SK-N-MC (cell line): ENCODE measurements at regions not wholly inside any gene's neighbourhood (a gene's known extent, or its start where the extent isn't known, plus 50 kb on each side); places are given as distances from the start of the nearest gene placed in this dataset.

Experiments
- DNase-seq: peaks from one replicate; pipeline ENCODE4 v3.0.0-alpha.2; 2011; ENCODE audit warnings: low read depth, low spot score
- H3K27ac ChIP-seq: fragments of 200-600 bp; sonication (generic); 2 replicates; pipeline ENCODE4 v1.5.1; 2016; ENCODE audit warnings: mixed run types
- H3K36me3 ChIP-seq: fragments of 200-600 bp; sonication (generic); 2 replicates; pipeline ENCODE4 v1.6.1; 2017; ENCODE audit warnings: antibody characterized with exemption, low read length, mixed read lengths; ENCODE audit not compliant: insufficient read depth
- H3K4me3 ChIP-seq: fragments of 200-600 bp; sonication (generic); 2 replicates; pipeline ENCODE4 v1.5.1; 2016
- H3K9ac ChIP-seq: fragments of 200-600 bp; sonication (generic); 2 replicates; pipeline ENCODE4 v1.8.0; 2017; ENCODE audit warnings: mixed run types, mixed read lengths; ENCODE audit not compliant: insufficient read length
- H3K9me3 ChIP-seq: fragments of 200-600 bp; sonication (generic); 2 replicates; pipeline ENCODE4 v1.6.1; 2017; ENCODE audit warnings: low read depth, mild to moderate bottlenecking, antibody characterized with exemption, low read length, moderate library complexity, mixed read lengths
- EZH2 ChIP-seq: fragments of 200-600 bp; sonication (generic); IDR thresholded peaks from one replicate; pipeline ENCODE4 v1.6.1; 2017; ENCODE audit warnings: antibody characterized with exemption
- FOXP2 ChIP-seq: optimal IDR thresholded peaks from 2 replicates; pipeline ENCODE3; 2011; ENCODE audit warnings: mild to moderate bottlenecking, moderate library complexity; ENCODE audit not compliant: insufficient read depth; ENCODE audit errors: extremely low read length, control extremely low read depth
- POLR2AphosphoS5 ChIP-seq: IDR thresholded peaks from 2 replicates; pipeline ENCODE4 v1.6.1; 2012; ENCODE audit warnings: mild to moderate bottlenecking, low read depth, low read length, borderline replicate concordance

DNA sequence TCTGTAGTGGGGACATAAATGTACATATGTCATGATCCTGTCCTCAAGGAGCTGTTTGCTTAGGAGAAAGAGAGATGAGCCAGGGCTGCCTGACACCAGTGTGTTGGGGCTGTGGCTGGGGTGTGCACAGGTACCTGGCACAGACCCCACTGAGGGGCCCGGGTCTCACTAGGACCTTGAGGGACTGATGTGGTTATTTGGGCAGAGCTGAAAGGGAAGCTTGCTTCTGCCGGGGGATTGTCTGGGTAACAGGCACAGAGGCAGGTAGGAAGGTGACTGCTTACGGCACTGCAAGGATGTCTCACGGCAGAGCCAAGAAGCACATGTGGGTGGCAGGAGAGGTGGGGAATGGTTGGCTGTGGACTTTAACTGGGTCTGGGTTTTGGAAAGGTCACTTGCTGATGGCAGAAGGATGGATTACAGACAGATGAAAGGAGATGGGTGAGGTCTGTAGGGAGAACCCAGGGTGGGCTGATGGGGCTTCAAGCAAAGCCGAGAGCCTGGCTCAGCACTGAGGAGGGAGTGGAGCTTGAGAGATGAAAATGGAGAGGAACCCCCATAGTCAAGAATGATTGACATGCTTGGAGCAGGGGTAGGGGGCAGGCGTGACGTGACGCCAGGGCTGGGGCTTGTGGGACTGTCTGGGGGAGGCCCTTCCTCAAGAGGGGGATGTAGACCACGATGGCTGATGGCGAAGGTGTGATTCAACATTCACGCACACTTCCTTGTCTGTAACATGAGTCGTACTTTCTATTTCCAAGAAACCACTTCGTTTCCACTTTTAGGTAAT lies 207.7 kb upstream of the SHH start:
- DNase-seq: no peak
- H3K36me3 ChIP-seq: no peaks in the 10 kb centered on the region
- H3K9ac ChIP-seq: no peak overlapping the region
- TF ChIP-seq POLR2AphosphoS5: no peak
- no peak for TF ChIP-seq EZH2
- no peak for TF ChIP-seq FOXP2
- H3K27ac ChIP-seq: no peak overlapping the region
- H3K4me3 ChIP-seq: no peak overlapping the region
- H3K9me3 ChIP-seq: no peaks in the 10 kb centered on the region

GRCh38 chr7:156019308-156019707 lies 207.0 kb upstream of the SHH start:
- H3K4me3 ChIP-seq: no peak overlapping the region
- no peak for DNase-seq
- TF ChIP-seq POLR2AphosphoS5 (no peak), FOXP2 (no peak), EZH2 (no peak)
- H3K36me3 ChIP-seq: no peaks in the 10 kb centered on the region
- H3K9me3 ChIP-seq: no peaks in the 10 kb centered on the region
- H3K27ac ChIP-seq: no peak overlapping the region
- no peak overlapping the region for H3K9ac ChIP-seq

DNA sequence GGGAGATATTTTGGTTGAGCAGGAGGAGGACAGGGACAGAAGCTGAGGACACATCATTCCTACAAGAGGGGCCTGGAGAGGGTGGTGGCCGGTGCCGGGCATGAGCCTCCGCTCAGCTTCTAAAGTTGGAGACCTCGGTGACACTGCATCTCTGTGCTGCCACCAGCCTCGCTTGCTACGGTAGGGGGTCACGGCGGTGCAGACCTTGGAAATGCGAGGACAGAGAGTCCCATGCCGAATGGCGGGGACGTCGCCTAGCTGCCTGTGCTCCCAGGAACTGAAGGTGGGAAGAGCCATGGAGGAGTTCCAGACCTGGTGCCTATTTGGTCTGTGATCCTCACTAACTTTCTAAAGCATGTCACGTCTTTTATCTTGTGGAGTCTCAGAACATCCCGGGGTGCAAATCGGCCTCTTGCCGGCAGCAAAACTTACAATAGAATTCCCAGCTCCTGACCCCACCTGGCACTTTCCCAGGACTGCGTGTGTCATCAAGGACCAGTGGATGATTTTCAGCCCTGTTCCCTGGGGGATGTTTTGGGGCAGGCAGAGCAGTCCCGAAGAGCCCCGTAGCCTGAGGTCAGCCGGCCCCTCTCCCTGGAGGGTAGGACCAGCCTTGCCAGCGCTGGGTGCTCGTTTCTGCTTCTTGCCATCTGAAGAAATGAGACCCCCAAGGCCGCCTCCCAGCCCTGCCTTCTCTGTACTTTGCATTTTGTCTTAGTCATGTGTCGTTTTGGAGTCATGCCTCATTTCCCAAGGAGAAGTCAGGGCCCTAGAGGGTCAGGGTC lies 205.8 kb upstream of the SHH start:
- TF ChIP-seq FOXP2 (no peak), POLR2AphosphoS5 (no peak), EZH2 (no peak)
- no peaks in the 10 kb centered on the region for H3K9me3 ChIP-seq
- no peak overlapping the region for H3K9ac ChIP-seq
- no peak for DNase-seq
- no peak overlapping the region for H3K4me3 ChIP-seq
- no peak overlapping the region for H3K27ac ChIP-seq
- no peaks in the 10 kb centered on the region for H3K36me3 ChIP-seq

GRCh38 chr7:156017431-156017830 lies 205.2 kb upstream of the SHH start:
- TF ChIP-seq FOXP2 (no peak), POLR2AphosphoS5 (no peak), EZH2 (no peak)
- H3K4me3 ChIP-seq: no peak overlapping the region
- no peak for DNase-seq

DNA sequence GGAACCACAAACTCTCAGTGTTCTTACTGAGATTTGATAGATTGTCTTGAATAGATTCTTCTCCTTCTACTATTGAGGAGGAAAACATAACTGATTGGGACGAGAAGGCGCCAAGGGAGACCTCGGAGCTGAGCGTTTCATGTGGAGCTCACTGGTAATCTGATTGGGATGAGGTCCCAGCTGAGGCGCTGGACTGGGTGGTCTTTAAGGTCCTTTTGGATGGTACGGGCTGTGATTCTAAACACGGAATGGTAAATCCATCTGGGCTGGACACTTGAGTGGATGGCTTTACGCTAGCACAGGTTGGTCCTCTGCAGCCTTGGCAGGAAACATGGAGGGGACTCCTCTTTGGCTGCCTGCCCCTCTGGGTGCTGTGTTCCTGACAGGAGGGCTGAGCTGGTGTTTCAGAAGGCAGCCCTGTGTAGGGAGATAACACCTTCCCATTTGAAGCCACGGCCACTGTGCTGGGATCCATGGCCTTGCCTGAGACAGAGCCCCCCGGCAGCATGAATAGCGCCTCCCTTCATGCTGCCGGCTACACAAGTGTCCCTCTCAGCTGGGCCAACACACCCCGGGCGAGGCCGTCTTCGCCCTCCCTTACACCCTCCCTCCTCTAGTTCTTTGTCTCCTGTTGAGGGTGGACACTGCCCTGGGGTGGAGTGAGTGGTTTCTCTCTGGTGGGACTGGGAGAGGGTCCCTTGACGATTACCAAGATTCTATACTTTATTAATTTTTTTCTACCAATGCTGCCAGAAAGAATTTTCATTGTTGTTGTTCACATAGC lies 203.2 kb upstream of the SHH start:
- Histone ChIP-seq H3K27ac (no peak overlapping the region), H3K9me3 (no peaks in the 10 kb centered on the region), H3K4me3 (no peak overlapping the region), H3K9ac (no peak overlapping the region), H3K36me3 (no peaks in the 10 kb centered on the region)
- TF ChIP-seq POLR2AphosphoS5 (no peak), EZH2 (no peak), FOXP2 (no peak)
- DNase-seq: no peak

More at GRCh38 chr7:156017431-156017830, 205.2 kb upstream of the SHH start:
- H3K9me3 ChIP-seq: no peaks in the 10 kb centered on the region
- no peak overlapping the region for H3K27ac ChIP-seq
- H3K9ac ChIP-seq: no peak overlapping the region
- no peaks in the 10 kb centered on the region for H3K36me3 ChIP-seq

DNA sequence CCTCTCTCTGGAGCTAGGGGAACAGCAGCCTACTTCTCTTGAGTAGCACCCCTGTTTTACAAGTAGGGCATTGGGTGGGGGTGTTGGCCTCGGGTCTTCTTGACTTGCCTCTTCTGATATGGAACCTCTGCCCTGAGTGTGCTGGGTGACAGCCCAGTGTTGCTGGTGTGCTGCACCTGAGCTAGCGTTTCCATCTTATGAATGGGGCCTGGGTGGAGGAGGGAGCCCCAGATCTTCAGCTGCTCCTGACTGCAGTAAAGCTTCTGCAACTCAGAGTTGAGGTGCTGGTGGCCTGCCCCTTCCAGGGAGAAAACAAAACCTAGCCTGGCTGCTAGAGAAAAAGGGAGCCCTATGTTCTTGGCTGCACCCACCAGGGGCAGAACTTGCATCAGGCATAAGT lies 202.5 kb upstream of the SHH start:
- H3K36me3 ChIP-seq: no peaks in the 10 kb centered on the region
- H3K9ac ChIP-seq: no peak overlapping the region
- no peaks in the 10 kb centered on the region for H3K9me3 ChIP-seq
- H3K27ac ChIP-seq: no peak overlapping the region
- no peak overlapping the region for H3K4me3 ChIP-seq
- TF ChIP-seq EZH2: no peak
- no peak for TF ChIP-seq POLR2AphosphoS5
- TF ChIP-seq FOXP2: no peak
- no peak for DNase-seq

- Histone ChIP-seq H3K9me3 (no peaks in the 10 kb centered on the region), H3K27ac (no peak overlapping the region), H3K4me3 (no peak overlapping the region), H3K9ac (no peak overlapping the region), H3K36me3 (no peaks in the 10 kb centered on the region)
- DNase-seq: no peak
- no peak for TF ChIP-seq POLR2AphosphoS5
- TF ChIP-seq FOXP2: no peak
- no peak for TF ChIP-seq EZH2
Measured at GRCh38 chr7:156014201-156014600, 201.9 kb upstream of the SHH start.

DNA sequence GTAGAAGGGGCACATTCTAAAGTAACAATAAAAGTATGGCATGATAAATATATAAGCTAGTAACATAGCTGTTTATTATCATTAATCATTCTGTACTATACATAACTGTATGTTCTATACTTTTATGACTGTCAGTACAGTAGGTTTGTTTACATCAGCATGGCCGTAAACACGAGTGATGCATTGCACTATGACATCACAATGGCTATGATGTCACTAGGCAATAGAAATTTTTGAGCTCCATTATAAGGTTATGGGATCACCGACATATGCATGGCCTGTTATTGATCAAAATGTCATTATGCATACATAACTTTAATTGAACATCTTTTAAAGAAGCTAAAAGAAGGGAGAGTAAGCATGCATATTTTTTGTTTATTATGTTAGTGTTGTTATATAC lies 200.1 kb upstream of the SHH start:
- Histone ChIP-seq H3K4me3 (no peak overlapping the region), H3K36me3 (no peaks in the 10 kb centered on the region), H3K27ac (no peak overlapping the region), H3K9ac (no peak overlapping the region), H3K9me3 (no peaks in the 10 kb centered on the region)
- no peak for DNase-seq
- TF ChIP-seq POLR2AphosphoS5 (no peak), EZH2 (no peak), FOXP2 (no peak)
